Panc1 (cell line): ENCODE measurements at regions not wholly inside any gene's neighbourhood (a gene's known extent, or its start where the extent isn't known, plus 50 kb on each side); places are given as distances from the start of the nearest gene placed in this dataset.

ENCODE experiments used
- POLR2AphosphoS5 ChIP-seq: IDR thresholded peaks from 2 replicates; pipeline ENCODE4 v1.6.1; 2012; ENCODE audit warnings: mild to moderate bottlenecking, low read depth, low read length, moderate library complexity
- TCF7L2 ChIP-seq: IDR thresholded peaks from 2 replicates; pipeline ENCODE4 v1.6.1; 2011; ENCODE audit warnings: mild to moderate bottlenecking, low read depth, low read length, inconsistent platforms
- TF ChIP-seq, protein P1 (sequence below): fragments of 450-650 bp; IDR thresholded peaks from 2 replicates; pipeline ENCODE4 v1.5.1; 2017; ENCODE audit warnings: mild to moderate bottlenecking

DNA sequence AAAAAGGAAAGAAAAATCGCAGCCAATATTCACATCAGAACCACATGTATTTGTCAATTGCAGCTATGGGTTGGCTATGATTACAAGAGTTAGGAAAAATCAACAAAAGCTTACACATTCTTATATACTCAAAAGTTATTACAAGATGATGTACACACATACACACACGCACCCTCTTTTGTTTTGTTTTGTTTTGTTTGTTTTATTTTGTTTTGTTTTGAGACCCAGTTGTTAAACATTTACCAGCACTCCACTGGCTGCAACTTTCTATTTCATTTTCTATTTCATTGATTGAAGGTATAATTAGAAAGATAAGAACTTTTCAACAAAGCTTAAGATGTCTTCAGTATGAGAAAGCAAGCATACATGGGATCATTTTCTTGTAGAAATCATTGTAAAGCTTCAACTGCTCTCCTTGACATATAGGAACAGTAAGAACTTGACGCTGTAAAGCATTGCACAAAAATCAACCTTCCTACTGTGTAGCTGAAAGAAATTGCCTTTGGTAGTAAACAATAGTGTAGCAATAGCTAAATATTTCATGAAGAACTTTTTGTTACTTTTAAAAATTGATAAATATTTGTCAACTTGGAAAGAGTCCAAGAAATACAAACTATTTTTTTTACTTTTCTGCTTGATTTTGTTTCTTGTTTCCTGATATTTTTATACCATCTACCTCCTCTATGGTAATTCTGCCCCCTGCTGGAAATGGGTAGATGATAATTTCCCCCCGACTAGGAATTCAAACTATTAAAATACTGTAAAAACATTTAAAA lies 205.9 kb downstream of the MBL2 start:
- TF ChIP-seq, protein P1, sequence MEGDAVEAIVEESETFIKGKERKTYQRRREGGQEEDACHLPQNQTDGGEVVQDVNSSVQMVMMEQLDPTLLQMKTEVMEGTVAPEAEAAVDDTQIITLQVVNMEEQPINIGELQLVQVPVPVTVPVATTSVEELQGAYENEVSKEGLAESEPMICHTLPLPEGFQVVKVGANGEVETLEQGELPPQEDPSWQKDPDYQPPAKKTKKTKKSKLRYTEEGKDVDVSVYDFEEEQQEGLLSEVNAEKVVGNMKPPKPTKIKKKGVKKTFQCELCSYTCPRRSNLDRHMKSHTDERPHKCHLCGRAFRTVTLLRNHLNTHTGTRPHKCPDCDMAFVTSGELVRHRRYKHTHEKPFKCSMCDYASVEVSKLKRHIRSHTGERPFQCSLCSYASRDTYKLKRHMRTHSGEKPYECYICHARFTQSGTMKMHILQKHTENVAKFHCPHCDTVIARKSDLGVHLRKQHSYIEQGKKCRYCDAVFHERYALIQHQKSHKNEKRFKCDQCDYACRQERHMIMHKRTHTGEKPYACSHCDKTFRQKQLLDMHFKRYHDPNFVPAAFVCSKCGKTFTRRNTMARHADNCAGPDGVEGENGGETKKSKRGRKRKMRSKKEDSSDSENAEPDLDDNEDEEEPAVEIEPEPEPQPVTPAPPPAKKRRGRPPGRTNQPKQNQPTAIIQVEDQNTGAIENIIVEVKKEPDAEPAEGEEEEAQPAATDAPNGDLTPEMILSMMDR = peak; percentile 76; the same call in 1 of the 2 replicates
- TF ChIP-seq POLR2AphosphoS5 (peak; percentile 33; the same call in 1 of the 2 replicates), TCF7L2 (no peak)
